ENCODE measurements at regions not wholly inside any gene's neighbourhood (a gene's known extent, or its start where the extent isn't known, plus 50 kb on each side); places are given as distances from the start of the nearest gene placed in this dataset.

DNA sequence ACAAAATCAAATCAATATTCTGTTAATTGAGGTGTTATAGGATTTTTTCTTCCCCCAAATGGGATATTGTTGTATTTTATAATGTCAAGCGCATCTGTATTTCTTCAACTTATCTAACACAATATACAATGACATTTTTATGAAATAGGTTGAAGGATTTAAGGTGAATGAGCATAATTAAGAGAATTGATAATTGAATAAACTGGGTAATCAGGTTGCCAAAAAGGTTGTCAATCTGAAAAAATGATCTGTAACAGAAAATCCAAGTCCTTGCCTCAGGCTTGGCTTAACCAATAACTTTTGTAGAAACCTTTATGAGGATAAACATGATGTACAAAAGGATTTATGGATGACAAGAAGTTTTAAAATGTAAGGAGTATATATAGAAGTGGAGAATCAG lies 1101.7 kb upstream of the EYS start:
- intact Hi-C loops (cut with micrococcal nuclease; ENCODE audit: unreplicated experiment), result no loop called here
- Mint-ChIP-seq H3K36me3 (ENCODE audit: insufficient read depth, unreplicated experiment) (no peaks in the 10 kb centered on the region), H3K4me1 (ENCODE audit: low read depth, unreplicated experiment) (no peaks in the 10 kb centered on the region), H3K27ac (ENCODE audit: unreplicated experiment) (no peak overlapping the region), H3K27me3 (ENCODE audit: unreplicated experiment) (no peaks in the 10 kb centered on the region), H3K9me3 (ENCODE audit: low read depth, unreplicated experiment) (peaks cover 6% of the 10 kb centered on the region), H3K4me3 (ENCODE audit: low read depth, unreplicated experiment) (no peak overlapping the region)
- TF ChIP-seq, protein P1, sequence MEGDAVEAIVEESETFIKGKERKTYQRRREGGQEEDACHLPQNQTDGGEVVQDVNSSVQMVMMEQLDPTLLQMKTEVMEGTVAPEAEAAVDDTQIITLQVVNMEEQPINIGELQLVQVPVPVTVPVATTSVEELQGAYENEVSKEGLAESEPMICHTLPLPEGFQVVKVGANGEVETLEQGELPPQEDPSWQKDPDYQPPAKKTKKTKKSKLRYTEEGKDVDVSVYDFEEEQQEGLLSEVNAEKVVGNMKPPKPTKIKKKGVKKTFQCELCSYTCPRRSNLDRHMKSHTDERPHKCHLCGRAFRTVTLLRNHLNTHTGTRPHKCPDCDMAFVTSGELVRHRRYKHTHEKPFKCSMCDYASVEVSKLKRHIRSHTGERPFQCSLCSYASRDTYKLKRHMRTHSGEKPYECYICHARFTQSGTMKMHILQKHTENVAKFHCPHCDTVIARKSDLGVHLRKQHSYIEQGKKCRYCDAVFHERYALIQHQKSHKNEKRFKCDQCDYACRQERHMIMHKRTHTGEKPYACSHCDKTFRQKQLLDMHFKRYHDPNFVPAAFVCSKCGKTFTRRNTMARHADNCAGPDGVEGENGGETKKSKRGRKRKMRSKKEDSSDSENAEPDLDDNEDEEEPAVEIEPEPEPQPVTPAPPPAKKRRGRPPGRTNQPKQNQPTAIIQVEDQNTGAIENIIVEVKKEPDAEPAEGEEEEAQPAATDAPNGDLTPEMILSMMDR (IDR thresholded peaks at IDR 0.05; ENCODE audit: unreplicated experiment), result no peak
- CTCF ChIA-PET, result no interaction called here
- no TSS peak for BruUV-seq (replicated peaks)
- DNase-seq, result no peak

DNA sequence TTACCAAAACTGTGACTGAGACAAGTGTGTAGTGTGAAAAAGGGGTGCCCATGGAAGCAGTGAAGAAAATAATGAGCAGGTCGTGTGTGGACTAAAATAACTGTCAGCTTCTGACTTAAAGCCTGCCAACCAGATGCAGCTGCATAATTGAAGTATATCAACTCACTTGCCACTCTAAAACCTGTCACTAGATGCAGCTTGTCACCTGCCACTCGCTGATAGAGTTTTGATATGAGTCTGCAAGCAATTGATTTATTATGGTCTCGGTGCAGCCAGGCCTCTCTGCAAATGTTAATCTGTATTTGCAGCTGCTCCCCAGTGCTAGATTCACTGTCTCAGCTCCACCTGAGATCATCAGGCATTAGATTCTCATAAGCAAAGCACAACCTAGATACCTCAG lies 1090.0 kb upstream of the EYS start:
- no peak overlapping the region for H3K27ac Mint-ChIP-seq (ENCODE audit: unreplicated experiment)
- H3K36me3 Mint-ChIP-seq (ENCODE audit: insufficient read depth, unreplicated experiment), result no peaks in the 10 kb centered on the region
- H3K4me1 Mint-ChIP-seq (ENCODE audit: low read depth, unreplicated experiment), result no peaks in the 10 kb centered on the region
- CTCF ChIA-PET, result no interaction called here
- no peak for DNase-seq
- H3K9me3 Mint-ChIP-seq (ENCODE audit: low read depth, unreplicated experiment), result peaks cover 2% of the 10 kb centered on the region
- BruUV-seq (replicated peaks), result no TSS peak
- TF ChIP-seq, protein P1 (IDR thresholded peaks at IDR 0.05; ENCODE audit: unreplicated experiment), result no peak
- intact Hi-C loops (cut with micrococcal nuclease; ENCODE audit: unreplicated experiment), result no loop called here
- H3K4me3 Mint-ChIP-seq (ENCODE audit: low read depth, unreplicated experiment), result no peak overlapping the region
- H3K27me3 Mint-ChIP-seq (ENCODE audit: unreplicated experiment), result no peaks in the 10 kb centered on the region

DNA sequence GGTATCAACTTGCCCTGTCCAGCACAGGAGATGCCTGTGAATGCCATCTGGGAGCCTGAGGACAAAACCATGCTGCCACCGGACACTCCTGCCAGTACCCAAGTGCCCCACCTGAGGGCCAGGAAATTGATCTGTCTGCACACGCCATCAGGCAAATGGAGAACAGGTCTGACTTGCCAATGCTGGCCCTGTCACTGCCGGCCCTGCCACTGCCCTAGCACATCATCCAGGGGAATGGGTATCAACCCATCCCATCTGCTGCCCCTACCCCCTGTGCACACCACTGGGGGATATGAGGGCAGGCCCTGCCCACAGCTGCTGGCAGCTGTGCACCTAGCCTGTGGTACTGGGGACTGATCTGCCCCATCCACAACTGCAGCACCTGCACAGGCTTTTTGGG lies 1081.6 kb upstream of the EYS start:
- DNase-seq, result no peak
- no TSS peak for BruUV-seq (replicated peaks)

DNA sequence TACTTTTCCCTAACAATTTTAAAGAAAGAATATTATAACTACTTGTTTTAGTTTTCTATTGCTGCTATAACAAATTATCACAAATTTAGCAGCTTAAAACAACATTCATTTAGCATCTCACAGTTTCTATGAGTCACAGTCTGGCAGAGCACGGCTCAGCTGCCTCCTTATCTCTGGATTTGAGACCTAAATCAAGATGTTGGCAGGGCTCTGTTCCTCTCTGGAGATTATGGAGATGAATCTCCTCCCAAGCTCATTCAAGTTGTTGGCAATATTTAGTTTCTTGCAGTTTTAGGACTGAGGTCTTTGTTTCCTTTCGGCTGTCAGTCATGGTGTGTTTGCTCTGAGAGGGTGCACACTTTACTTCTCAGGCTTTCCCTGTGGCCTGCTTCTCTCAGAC lies 1065.8 kb upstream of the EYS start:
- CTCF ChIA-PET, result no interaction called here
- TF ChIP-seq, protein P1 (IDR thresholded peaks at IDR 0.05; ENCODE audit: unreplicated experiment), result no peak
- BruUV-seq (replicated peaks), result no TSS peak
- DNase-seq, result no peak
- Mint-ChIP-seq H3K4me1 (ENCODE audit: low read depth, unreplicated experiment) (no peaks in the 10 kb centered on the region), H3K9me3 (ENCODE audit: low read depth, unreplicated experiment) (peaks cover 24% of the 10 kb centered on the region), H3K4me3 (ENCODE audit: low read depth, unreplicated experiment) (no peak overlapping the region), H3K27me3 (ENCODE audit: unreplicated experiment) (no peaks in the 10 kb centered on the region), H3K36me3 (ENCODE audit: insufficient read depth, unreplicated experiment) (no peaks in the 10 kb centered on the region), H3K27ac (ENCODE audit: unreplicated experiment) (no peak overlapping the region)
- intact Hi-C loops (cut with micrococcal nuclease; ENCODE audit: unreplicated experiment), result no loop called here

More for the DNA sequence above, 1081.6 kb upstream of the EYS start:
- H3K9me3 Mint-ChIP-seq (ENCODE audit: low read depth, unreplicated experiment), result peaks cover 13% of the 10 kb centered on the region
- H3K27ac Mint-ChIP-seq (ENCODE audit: unreplicated experiment), result no peak overlapping the region
- TF ChIP-seq, protein P1 (IDR thresholded peaks at IDR 0.05; ENCODE audit: unreplicated experiment), result no peak
- intact Hi-C loops (cut with micrococcal nuclease; ENCODE audit: unreplicated experiment), result no loop called here
- no peaks in the 10 kb centered on the region for H3K27me3 Mint-ChIP-seq (ENCODE audit: unreplicated experiment)
- no peak overlapping the region for H3K4me3 Mint-ChIP-seq (ENCODE audit: low read depth, unreplicated experiment)
- CTCF ChIA-PET, result no interaction called here
- no peaks in the 10 kb centered on the region for H3K4me1 Mint-ChIP-seq (ENCODE audit: low read depth, unreplicated experiment)
- H3K36me3 Mint-ChIP-seq (ENCODE audit: insufficient read depth, unreplicated experiment), result no peaks in the 10 kb centered on the region

Data from Calu3 (cell line).